Activated CD8-positive, alpha-beta memory T cell treated with anti-CD3 and anti-CD28 coated beads, Interleukin-2, amount 50 U/mL, for 1 hour (primary cell): ENCODE measurements at regions not wholly inside any gene's neighbourhood (a gene's known extent, or its start where the extent isn't known, plus 50 kb on each side); places are given as distances from the start of the nearest gene placed in this dataset.
"Not testable (repeated sequence)": the region's sequence is repeated elsewhere in the genome, so short reads cannot be mapped to it uniquely, and the experiment has no call there.

ENCODE experiments used
- DNase-seq: peaks from one replicate; pipeline ENCODE4 v3.0.0-alpha.2; 2020; ENCODE audit errors: extremely low read depth

DNA sequence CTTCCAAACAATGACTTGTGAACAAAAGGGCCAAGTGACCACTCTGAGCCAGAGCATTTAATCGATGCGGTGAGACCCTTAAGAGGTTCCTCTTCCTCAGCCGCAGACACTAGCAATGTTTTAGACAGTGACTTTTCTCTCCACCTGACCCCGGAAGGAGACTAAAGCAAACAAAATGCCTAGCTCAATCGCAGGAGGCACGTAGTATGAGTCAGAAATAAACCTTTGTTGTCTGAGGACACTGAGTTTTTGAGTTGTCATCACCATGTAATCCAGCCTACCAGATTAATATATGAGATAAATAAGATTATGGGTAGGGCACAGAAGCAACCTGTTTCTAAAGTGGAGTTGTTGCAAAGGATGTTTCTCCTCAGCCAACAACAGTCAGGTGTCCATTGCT, 326.2 kb upstream of the DUSP10 start:
- DNase-seq: no peak

DNA sequence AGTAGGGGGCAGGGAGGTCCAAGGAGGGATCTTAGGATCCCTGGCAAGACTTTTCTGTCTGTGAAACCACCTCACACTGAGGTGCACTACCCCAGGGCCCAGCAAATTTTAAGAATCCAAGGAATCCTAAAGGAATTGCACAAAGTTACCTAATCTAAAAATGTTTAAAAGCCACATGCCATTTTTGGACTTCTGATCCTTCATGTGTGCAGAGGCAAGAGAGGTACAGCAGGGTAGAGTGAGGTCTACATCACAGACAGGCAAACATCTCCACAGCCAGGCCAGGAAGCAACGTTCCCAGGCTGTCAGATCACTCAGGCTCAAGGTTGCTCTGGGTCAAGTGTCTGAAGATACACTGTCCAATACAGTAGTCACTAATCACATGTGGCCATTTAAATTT, 324.6 kb upstream of the DUSP10 start:
- no peak for DNase-seq

DNA sequence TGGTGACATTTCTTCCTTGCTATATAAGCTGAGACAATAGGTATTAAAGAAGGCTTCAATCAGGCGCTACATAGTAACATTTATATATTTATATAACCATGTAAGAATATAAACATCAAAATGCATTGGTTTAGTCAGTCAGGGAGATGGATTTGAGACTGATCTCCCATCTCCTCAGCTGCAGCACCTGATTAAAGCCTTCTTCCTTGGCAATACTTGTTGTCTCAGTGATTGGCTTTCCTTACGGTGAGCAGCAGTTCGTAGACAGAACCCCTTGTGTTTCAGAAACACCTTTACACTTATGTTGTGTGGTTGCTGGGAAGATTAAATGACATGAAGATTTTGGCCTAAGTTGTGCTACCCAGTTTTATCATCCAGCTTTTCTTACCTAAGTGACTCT, 323.3 kb upstream of the DUSP10 start:
- DNase-seq: no peak

DNA sequence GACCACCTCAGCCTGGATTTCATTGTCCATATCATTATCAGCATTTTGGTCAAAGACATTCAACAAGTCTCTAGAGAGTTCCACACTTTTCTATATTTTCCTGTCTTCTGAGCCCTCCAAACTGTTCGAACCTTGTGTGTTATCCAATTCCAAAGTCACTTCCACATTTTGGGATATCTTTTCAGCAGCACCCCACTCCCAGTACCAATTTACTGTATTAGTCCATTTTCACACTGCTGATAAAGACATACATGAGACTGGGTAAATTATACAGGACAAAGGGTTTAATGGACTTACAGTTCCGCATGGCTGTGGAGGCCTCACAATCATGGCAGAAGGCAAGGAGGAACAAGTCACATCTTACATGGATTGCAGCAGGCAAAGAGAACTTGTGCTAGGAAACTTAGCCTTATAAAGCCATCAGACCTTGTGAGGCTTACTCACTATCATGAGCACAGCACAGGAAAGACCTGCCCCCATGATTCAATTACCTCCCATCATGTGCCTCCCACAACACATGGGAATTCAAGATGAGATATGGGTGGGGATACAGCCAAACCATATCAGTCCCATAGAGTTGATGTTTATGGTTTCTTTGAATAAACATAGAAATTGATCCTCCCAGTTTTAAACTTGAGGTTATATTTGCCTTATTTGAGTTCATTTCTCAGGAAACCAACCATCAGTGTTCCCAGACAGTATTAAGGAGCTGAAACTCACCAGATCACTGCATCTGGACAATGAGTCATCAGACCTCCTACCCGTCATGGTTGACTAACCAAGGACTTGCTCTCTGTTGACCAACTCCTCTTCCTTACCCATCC, 322.7 kb upstream of the DUSP10 start:
- DNase-seq: no peak

DNA sequence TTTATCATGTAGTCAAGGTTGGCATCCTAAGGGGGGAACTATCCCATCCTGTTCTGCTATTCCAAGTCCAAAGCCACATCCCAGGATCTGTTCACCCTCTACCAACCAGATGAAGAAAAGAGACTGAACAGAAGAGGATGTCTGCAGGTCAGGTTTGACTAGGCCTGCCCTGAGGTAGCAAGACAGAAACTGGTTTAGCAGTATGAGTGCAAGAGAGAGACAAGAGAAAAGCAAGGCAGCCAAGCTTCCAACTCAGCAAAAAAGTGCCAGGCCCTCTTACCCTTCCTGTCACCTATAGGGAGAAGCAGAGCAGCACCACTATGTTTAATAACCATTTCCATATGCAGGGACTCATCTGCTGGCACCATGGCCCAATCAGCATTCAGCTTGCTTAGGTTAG, 320.8 kb upstream of the DUSP10 start:
- no peak for DNase-seq

DNA sequence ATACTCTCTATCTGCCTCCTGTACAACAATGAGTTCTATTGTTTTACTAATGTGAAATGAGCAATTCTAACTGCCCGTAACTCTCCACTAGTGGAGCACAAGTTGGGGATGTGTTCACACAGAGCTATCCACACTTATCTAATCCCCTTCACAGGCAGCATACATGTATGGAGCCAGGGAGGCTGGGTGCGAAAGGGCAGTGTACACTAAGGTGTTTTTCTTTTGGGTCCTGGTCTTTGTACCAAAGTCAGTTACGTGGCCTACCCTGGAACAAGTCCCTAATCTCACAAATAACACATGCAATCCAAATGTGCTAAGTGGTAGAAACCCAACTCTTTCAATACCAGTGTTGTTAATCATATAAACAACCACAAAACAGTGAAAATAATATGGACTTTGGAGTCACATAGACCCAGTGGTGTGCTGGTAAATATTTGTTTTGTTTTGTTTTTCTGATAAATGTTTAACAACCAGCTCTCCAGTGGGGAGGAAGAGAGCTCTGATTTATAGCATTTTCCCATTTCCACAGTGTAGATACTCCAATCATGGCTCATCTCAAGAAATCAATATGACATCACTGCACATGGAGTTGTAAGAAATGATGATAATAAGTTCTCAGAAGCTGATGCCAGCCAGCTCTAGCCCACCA, 319.9 kb upstream of the DUSP10 start:
- no peak for DNase-seq

DNA sequence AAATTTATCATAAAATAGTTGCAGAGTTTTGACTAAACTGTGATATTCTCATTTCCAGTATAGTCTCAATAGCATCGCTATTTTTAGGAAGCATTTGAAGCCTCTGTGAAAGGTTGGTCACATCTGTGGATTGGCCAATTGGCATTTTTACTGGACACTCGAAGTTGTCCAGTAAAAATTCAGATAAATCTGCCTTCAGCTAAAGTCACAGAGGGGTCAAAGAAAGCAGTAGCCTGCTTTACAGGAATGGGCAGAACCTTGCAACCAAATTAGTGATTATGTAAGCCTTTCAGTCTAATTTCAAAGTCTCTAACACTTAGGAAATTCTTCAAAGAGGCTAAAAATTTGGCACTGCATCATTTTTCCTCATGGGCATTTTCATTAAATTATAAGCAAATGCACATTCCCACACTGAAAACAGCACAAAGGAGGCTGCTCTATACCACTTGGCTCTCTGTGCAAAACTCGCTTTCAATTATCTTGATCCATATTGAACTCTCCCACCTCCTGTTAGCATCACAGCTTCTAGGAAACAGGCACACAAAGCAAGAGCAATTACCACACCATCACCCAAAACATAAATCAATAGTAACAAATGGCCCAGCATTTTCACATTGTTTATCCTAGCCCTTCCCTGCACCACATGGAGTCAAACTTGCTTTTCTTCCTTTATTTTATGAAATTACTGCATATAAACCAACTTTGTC, 318.5 kb upstream of the DUSP10 start:
- DNase-seq: no peak

DNA sequence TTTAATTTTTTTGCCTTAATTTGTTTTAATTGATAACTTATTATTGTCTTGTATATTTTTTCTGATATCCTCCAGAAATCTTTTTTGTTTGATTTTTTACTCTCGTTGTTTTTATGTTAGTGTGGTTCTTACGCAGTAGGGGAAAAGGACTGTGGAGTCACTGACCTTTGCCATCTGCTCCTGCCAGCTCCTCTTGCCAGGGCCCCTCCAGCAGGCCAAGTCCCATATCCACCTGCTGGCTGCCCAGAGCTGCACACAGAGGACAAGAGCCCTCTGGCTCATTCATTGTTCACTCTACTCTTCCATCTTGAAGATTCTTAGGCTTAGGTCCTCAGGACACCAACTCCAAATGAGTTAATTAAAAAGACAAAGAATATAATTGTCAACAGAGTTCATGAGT, 316.4 kb upstream of the DUSP10 start:
- no peak for DNase-seq

DNA sequence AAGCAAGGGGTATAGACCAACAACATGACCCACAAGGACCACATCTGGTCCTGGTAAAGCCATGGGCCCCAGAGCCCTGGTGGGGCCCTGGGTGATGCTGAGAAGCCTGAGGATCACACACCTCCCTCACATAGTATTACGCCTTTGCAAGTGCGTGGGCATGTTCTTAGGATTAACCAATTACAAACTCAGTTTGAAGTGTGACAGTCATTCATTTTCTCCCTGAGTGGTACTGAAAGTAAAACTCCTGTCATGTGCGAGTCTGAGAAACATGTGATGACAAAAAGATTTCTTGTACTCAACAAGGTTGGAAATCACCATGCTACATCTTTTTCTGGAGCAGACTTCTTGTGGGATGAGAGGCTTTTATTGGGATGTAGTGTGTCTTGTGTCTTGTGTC, 315.3 kb upstream of the DUSP10 start:
- no peak for DNase-seq

DNA sequence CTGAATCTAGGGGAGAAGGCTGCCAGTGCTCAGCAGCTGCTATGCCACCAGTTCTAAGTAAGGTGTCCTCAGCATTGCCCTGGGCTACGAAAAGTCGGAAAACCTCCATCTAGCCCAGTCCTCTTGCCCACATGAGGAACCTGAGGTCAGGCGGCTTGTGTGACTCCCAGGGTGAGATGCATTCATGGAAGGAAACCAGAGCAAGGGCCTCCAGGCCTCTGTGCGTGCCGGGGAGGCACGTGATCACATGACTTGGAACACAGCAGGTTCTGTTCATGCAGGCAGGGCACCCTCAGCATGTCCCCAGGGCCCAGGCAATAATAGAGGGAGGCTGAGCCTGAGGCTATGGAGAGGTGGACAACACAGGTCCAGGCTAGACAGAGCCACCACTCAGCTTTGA, 312.5 kb upstream of the DUSP10 start:
- DNase-seq: no peak

DNA sequence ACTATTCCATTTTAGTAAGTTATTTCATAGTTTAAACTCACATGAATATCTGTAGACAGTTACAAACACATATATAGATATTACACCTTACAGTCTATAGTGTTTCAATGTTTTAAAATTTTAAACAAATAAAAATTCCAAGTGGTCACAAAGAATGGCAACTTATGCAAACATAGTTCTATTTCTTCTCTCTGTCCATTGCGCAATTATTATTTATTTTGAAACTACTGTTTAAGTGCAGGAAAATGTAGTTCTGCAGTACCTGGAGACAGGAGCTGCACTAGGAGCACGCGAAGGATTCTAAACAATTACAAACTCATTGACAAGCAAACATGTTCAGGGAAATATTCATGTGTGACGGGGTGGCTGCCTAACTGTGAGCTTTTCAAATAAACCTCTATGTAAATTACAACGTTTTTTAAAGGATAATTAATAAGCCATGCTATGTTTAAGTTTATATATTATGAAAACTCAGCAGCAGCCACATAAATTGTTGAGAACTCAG, 312.0 kb upstream of the DUSP10 start:
- no peak for DNase-seq

DNA sequence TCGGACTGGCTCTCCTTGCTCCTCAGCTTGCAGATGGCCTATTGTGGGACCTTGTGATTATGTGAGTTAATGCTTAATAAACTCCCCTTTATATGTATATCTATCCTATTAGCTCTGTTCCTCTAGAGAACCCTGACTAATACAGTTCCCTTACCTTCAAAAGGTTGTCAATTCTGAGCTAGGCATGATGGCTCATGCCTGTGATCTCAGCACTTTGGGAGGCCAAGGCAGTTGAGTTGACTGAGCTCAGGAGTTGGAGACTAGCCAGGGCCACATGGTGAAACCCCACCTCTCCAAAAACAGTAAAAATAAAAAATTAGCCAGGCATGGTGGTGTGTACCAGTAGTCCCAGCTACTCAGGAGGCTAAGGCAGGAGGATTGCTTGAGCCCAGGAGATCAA, 309.4 kb upstream of the DUSP10 start:
- DNase-seq: not testable (repeated sequence)

DNA sequence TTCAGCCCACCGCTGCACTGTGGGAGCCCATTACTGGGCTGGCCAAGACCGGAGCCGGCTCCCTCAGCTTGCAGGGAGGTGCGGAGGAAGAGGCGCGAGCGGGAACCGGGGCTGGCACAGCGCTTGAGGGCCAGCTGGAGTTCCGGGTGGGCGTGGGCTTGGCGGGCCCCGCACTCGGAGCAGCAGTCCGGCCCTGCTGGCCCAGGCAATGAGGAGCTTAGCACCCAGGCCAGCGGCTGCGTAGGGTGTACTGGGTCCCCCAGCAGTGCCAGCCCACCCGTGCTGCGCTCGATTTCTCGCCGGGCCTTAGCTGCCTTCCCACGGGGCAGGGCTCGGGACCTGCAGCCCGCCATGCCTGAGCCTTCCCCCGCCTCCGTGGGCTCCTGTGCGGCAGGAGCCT, 307.8 kb upstream of the DUSP10 start:
- DNase-seq: not testable (repeated sequence)

DNA sequence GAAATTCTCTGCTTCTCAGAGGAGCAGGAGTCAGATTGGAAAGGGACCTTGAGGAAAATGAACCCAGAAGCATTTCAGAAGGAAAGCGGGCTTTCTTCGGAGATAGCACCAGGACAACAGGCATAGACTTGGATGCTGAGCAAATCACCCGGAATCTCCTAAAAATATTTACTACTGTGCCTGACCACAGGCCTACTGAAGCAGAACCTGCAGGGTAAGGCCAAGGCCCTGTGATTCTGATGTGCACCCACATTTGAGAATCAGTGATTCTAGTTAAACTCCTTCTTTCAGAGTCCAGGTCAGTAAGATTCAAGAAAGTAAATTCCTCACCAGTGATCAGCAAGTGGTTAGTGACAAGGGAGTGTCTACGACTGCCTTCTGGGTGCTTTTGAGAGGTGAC, 307.3 kb upstream of the DUSP10 start:
- no peak for DNase-seq

DNA sequence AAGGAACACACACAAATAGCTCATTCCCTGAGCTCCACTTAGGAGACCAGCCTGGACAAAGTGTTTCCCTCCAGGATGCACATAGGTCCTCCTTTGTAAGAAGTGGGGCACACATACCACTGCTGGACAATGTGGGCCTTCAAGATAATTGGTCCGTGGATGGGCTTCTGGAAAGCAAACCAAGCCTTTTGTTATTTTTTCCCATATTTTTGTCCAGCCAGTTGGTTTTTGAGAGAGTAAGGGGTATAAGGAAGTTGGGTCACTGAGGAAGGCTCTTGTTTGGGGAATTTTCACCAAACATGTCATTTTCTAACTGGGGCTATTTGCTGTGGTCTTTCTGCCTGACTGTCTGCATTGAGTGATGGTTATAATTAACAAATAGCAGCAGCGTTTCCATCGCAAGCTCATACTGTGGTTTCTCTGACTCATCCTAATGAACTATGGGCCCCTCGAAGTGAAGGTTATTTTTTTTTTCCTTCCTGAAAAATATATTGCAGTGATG, 306.3 kb upstream of the DUSP10 start:
- no peak for DNase-seq

DNA sequence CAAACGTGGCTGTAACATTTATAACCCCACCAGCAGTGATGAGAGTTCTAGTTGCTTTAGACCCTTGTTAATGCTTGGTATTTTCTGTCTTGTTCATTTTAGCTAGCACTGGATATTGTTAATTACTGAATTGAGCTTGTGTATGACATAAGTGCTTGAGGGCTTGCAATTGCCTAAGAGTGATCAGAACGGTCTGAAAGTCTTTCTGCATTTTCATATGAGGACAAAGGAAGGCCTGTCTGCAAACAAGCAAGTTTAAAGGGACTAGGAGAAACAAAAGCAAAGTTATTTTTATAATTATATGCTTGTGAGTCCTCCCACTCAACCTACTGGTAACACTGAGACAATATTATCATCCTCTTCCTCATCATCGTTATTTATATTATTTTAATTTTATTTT, 305.5 kb upstream of the DUSP10 start:
- DNase-seq: no peak

DNA sequence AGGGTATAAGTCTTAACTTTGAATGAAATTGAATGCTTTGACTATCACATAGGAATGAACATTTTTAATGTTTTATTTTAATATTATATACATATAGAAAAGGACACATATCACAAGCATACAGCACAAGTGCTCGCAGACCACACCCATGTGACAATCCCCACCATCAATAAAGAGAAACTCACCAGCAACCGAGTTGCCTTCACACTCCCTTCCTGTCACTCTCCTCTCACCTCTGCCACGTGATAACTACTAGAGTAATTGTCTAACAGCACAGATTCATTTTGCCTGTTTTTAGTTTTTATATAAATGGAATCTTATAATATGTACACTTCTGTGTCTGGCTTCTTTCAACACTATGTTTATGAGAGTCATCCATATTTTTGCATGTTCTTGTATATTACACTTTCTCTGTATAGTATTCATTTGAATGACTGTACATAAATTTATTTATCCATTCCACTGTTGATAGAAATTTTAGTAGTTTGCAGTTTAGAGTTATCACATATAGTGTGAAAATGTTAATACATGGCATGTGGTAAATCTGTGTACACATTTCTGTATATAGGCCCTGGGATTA, 304.9 kb upstream of the DUSP10 start:
- no peak for DNase-seq

DNA sequence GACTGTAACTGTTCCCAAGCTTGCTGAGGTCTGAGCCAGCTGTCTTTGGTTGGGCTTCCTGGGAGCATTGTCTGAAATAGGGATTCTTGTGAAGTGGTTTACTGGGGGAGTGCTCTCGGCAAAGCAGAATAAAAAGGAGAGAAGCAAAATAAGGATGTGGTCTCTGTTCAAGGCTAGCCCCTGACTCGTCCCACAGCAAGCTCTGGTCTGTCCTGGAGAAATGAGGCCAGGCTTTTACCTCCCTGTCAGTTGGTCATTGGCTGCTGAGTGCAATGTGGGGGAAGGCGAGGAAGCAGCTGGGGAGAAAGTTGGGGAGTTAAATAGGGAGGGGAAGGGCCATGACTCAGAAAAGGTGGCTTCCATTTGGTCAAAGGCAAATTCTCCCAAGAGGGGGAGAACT, 303.9 kb upstream of the DUSP10 start:
- no peak for DNase-seq

DNA sequence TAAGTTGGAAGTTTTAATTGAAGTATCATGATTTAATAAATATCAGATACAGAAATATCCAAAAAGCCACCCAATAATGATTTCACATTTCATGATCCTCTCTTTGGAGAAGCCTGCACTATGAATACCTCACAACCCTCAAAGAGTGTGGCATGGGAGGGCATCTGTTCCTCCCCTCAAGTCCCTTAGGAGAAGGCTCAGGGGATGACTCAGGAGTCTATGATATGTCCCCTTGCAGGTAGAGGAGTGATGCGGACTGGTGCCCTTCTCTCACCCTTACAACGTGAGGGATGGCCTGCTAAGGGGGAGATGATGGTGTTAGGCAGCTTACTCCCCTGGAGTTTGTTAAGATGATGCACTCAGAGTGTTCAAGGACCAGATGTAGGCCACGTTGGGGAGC, 303.3 kb upstream of the DUSP10 start:
- DNase-seq: no peak

DNA sequence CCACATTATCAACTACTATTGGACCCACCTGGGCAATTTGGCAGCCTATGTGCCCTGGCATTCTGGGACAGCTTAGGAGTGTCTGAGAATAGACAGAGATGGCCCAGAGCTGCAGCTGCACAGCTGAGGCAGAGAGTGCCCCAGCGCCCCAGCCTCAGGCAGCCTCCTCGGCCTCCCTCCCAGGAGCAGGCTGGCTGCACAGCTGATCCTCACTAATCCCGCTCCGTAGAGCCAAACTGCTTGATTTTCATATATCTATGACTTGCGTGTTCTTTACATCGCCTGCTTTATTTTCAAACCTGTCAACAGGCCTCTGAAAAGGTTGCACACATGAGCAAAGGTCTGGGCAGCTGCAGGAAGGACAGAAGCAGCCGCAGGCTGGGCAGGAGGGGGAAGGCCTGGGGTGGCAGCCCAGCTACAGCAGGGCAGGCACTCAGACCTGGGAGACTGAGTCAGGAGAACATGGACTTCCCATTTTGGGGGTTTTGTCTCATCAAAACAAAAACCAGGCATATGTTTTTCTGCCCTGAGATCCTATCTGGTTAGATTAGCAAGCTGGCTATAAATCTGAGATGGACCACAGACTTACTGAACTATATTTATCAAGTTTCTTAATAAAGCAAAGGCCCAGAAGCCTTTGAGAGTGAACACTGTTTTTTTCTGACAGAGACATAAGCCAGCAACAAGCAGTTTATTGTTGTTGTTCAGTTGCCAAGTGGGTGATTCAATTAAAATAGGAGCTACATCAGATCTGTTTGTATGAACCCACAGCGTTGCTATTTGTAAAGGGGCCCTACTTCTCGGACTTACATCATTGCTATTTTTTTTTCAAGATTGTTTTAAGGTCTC, 301.8 kb upstream of the DUSP10 start:
- DNase-seq: no peak

DNA sequence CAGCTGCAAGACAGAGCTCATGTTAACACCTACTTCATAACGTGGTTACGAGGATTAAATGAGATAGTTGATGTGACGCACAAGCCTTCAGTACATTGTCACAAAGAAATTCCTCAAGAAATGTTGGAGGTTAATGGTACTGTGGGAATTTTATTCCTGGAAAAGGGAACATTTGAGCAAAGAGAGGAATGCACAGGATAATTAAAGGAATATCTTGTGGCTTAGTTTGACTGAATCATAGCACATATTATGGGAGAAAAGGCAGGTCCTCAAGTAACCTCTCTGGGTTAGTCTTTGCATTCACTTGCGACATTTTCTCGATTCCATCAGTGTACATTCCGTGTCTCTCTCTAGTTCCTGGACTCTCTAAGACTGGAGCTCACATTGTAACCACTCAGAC, 300.2 kb upstream of the DUSP10 start:
- DNase-seq: no peak
